PC-9 (cell line): ENCODE measurements at regions not wholly inside any gene's neighbourhood (a gene's known extent, or its start where the extent isn't known, plus 50 kb on each side); places are given as distances from the start of the nearest gene placed in this dataset.

Experiments used
- EZH2 ChIP-seq: fragments of 200-600 bp; sonication (generic); IDR thresholded peaks from 2 replicates; pipeline ENCODE4 v1.8.0; 2017; ENCODE audit warnings: antibody characterized with exemption, low read depth
- TF ChIP-seq, protein P1 (sequence below): fragments of 200-600 bp; sonication (generic); conservative IDR thresholded peaks from 2 replicates; pipeline ENCODE4 v1.6.1; 2017; ENCODE audit warnings: mixed run types, antibody characterized with exemption, mild to moderate bottlenecking, moderate library complexity

DNA sequence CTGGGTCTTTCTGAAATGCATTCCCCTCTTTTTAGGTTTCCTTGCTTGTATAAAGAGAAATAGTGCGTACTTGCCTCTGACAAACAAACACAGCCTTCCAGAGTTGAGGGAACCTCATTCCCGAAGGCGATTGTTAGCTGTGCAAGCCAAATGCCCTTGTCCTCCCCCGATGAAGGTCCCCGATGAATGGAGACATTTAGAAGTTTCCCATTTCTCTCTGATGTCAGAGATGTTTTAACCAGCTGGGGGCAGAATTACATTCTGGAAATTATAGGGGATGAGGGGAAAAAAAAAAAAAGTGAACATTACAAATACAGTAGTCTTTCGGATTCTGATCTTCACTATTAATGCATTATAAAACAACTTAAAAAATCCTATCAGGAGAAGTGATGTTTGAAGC is 366.8 kb downstream of the VRK1 start:
- TF ChIP-seq, protein P1, sequence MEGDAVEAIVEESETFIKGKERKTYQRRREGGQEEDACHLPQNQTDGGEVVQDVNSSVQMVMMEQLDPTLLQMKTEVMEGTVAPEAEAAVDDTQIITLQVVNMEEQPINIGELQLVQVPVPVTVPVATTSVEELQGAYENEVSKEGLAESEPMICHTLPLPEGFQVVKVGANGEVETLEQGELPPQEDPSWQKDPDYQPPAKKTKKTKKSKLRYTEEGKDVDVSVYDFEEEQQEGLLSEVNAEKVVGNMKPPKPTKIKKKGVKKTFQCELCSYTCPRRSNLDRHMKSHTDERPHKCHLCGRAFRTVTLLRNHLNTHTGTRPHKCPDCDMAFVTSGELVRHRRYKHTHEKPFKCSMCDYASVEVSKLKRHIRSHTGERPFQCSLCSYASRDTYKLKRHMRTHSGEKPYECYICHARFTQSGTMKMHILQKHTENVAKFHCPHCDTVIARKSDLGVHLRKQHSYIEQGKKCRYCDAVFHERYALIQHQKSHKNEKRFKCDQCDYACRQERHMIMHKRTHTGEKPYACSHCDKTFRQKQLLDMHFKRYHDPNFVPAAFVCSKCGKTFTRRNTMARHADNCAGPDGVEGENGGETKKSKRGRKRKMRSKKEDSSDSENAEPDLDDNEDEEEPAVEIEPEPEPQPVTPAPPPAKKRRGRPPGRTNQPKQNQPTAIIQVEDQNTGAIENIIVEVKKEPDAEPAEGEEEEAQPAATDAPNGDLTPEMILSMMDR, result no peak
- TF ChIP-seq EZH2, result no peak
